CD4-positive, alpha-beta memory T cell (primary cell): ENCODE measurements at regions not wholly inside any gene's neighbourhood (a gene's known extent, or its start where the extent isn't known, plus 50 kb on each side); places are given as distances from the start of the nearest gene placed in this dataset.

Source experiments
- CTCF ChIA-PET: fragments of 350-600 bp; sonication (Branson Sonifier 250); formaldehyde crosslinking; loops from one replicate; lab custom pipeline; 2021; ENCODE audit warnings: inconsistent platforms; ENCODE audit not compliant: partially characterized antibody; lab: Charles Lee
- POLR2A ChIA-PET: fragments of 350-600 bp; sonication (Branson Sonifier 250); formaldehyde crosslinking; loops from one replicate; lab custom pipeline; 2021; ENCODE audit not compliant: partially characterized antibody; lab: Charles Lee
- DNase-seq, 5 donors: peaks; one replicate each; pipeline versions ENCODE4 v3.0.0 to v3.0.0-alpha.2; 2020 to 2022; ENCODE audit warnings: mixed read lengths in 1 of 5
- H3K27ac ChIP-seq: one replicate; pipeline ENCODE4 v1.7.0; 2013; ENCODE audit warnings: low read depth, low read length
- H3K27me3 ChIP-seq: 2 replicates; pipeline ENCODE4 v1.7.0; 2013; ENCODE audit warnings: mild to moderate bottlenecking, low read length, moderate library complexity; ENCODE audit not compliant: insufficient read depth
- H3K36me3 ChIP-seq: 2 replicates; pipeline ENCODE4 v1.7.0; 2013; ENCODE audit warnings: mild to moderate bottlenecking, low read length, moderate library complexity; ENCODE audit not compliant: insufficient read depth
- H3K4me1 ChIP-seq: 2 replicates; pipeline ENCODE4 v1.7.0; 2013; ENCODE audit warnings: mild to moderate bottlenecking, low read length, moderate library complexity; ENCODE audit not compliant: insufficient read depth
- H3K4me3 ChIP-seq, 2 donors: one replicate each; pipeline ENCODE4 v1.7.0; 2013; ENCODE audit warnings: low read length in 2 of 2, mild to moderate bottlenecking in 1 of 2
- H3K9me3 ChIP-seq, 2 donors: one replicate each; pipeline ENCODE4 v1.7.0; 2013; ENCODE audit warnings: low read length in 2 of 2, control low read depth in 1 of 2; ENCODE audit not compliant: control insufficient read depth in 1 of 2
- H3K27ac Mint-ChIP-seq, 7 donors: one replicate each; pipeline ENCODE4 v1.8.0; 2020 to 2021; ENCODE audit warnings: mixed read lengths in 7 of 7, mild to moderate bottlenecking in 6 of 7, inconsistent platforms in 3 of 7, moderate library complexity in 3 of 7
- H3K27me3 Mint-ChIP-seq, 2 donors: one replicate each; pipeline ENCODE4 v1.8.0; 2020 to 2021; ENCODE audit warnings: mixed read lengths in 2 of 2
- H3K36me3 Mint-ChIP-seq, 2 donors: one replicate each; pipeline ENCODE4 v1.8.0; 2020 to 2021; ENCODE audit warnings: mixed read lengths in 2 of 2, inconsistent platforms in 1 of 2, mild to moderate bottlenecking in 1 of 2
- H3K4me1 Mint-ChIP-seq, 4 donors: one replicate each; pipeline ENCODE4 v1.8.0; 2020 to 2021; ENCODE audit warnings: mixed read lengths in 4 of 4, mild to moderate bottlenecking in 1 of 4
- H3K4me3 Mint-ChIP-seq, 8 donors: one replicate each; pipeline ENCODE4 v1.8.0; 2020 to 2021; ENCODE audit warnings: mixed read lengths in 8 of 8, mild to moderate bottlenecking in 7 of 8, moderate library complexity in 6 of 8, inconsistent platforms in 3 of 8
- H3K9me3 Mint-ChIP-seq, 8 donors: one replicate each; pipeline ENCODE4 v1.8.0; 2020 to 2021; ENCODE audit warnings: mixed read lengths in 8 of 8, mild to moderate bottlenecking in 5 of 8, inconsistent platforms in 3 of 8, moderate library complexity in 1 of 8
- intact Hi-C: fragments of 100-400 bp; cut with micrococcal nuclease; formaldehyde crosslinking; loops from one replicate; pipeline ENCODE4 v1.15.1; 2023

DNA sequence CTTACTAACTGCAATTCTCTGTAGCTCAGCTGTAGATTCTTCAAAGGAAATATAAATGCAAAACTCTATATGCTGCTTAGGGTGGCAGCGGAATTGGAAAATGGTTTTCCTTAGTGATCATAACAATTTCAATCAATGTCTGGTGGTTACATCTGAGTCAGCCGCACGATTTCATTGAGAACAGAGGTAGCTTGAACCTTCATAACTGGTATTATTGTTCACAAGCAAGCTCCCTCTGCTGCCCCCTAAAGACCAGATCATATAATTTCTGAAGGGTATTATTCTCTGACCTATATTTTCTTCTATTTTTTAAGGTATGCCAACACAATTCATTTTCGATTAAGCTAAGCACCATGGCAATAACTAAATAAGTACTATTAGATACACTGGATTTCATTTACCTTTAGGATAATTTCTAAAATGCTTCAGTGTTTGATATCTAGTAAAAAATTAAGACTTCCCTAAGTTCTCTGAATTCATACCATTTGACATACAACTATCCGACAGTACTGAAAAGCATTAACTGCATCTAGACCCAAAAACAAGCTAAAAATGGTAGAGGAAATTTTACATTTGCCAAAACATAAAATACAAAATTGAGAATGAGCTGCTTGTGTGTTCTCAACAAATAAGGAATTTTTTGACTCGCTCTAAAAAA, 181.1 kb upstream of the SPEF2 start:
- Mint-ChIP-seq H3K4me3 (no peak overlapping the region), H3K36me3 (no peaks in the 10 kb centered on the region), H3K4me1 (no peaks in the 10 kb centered on the region), H3K27me3 (peaks cover 24 to 34% of the 10 kb centered on the region in 2 donors), H3K9me3 (peaks cover 0 to 10% (median 3%) of the 10 kb centered on the region in 8 donors), H3K27ac (no peak overlapping the region)
- intact Hi-C loops = no loop called here
- no peaks in the 10 kb centered on the region for H3K9me3 ChIP-seq
- no peaks in the 10 kb centered on the region for H3K36me3 ChIP-seq
- ChIA-PET CTCF (interaction anchor here (1.0 to 1.4 kb wide), 2 partner anchors 19 kb away, joined by 3 read pairs; no protein-coding TSS in a partner anchor), POLR2A (no interaction called here)
- no peaks in the 10 kb centered on the region for H3K4me1 ChIP-seq
- H3K4me3 ChIP-seq = no peak overlapping the region
- DNase-seq = no peak
- no peak overlapping the region for H3K27ac ChIP-seq
- H3K27me3 ChIP-seq = peaks cover 3% of the 10 kb centered on the region

GRCh38 chr5:35430381-35431162, 187.1 kb upstream of the SPEF2 start:
- no peak for DNase-seq
- no peaks in the 10 kb centered on the region for H3K4me1 ChIP-seq
- H3K9me3 ChIP-seq = no peaks in the 10 kb centered on the region
- intact Hi-C loops = no loop called here
- H3K27me3 ChIP-seq = peaks cover 3% of the 10 kb centered on the region
- peaks cover 0 to 1% (median 0%) of the 10 kb centered on the region in 8 donors for H3K9me3 Mint-ChIP-seq
- H3K27me3 Mint-ChIP-seq = peaks cover 8 to 14% of the 10 kb centered on the region in 2 donors
- H3K4me1 Mint-ChIP-seq = peaks cover 0 to 1% (median 0%) of the 10 kb centered on the region in 4 donors
- POLR2A ChIA-PET = no interaction called here
- no peak overlapping the region for H3K27ac Mint-ChIP-seq
- CTCF ChIA-PET = no interaction called here
- H3K4me3 ChIP-seq = no peak overlapping the region
- H3K4me3 Mint-ChIP-seq = no peak overlapping the region
- no peaks in the 10 kb centered on the region for H3K36me3 Mint-ChIP-seq
- no peak overlapping the region for H3K27ac ChIP-seq
- H3K36me3 ChIP-seq = no peaks in the 10 kb centered on the region

DNA sequence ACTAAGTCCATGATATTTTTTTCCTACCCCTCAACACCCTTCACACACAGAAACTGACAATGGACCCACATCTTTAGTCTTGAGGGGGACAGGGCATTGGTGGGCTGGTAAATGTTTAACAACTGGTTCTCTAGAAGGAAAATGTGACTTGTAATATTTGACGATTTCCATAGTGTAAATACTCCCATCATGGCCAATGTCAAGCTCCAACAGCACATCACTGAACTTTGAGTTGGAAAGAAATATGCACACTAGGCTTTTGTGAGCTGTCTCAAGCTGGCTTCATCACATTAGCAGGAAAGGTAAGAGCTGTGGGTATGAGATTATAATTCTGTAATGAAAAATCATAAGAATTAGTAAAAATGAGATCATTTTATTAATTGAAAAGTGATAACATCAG, 189.9 kb upstream of the PRLR start:
- Histone ChIP-seq H3K27ac (no peak overlapping the region), H3K27me3 (no peaks in the 10 kb centered on the region), H3K4me1 (no peaks in the 10 kb centered on the region), H3K4me3 (no peak overlapping the region), H3K9me3 (no peaks in the 10 kb centered on the region), H3K36me3 (no peaks in the 10 kb centered on the region)
- peaks cover 6 to 15% of the 10 kb centered on the region in 2 donors for H3K27me3 Mint-ChIP-seq
- H3K4me1 Mint-ChIP-seq = no peaks in the 10 kb centered on the region
- ChIA-PET POLR2A (no interaction called here), CTCF (no interaction called here)
- no peak overlapping the region for H3K4me3 Mint-ChIP-seq
- intact Hi-C loops = no loop called here
- no peaks in the 10 kb centered on the region for H3K36me3 Mint-ChIP-seq
- DNase-seq = no peak
- H3K9me3 Mint-ChIP-seq = peaks cover 0 to 3% (median 0%) of the 10 kb centered on the region in 8 donors
- H3K27ac Mint-ChIP-seq = no peak overlapping the region

DNA sequence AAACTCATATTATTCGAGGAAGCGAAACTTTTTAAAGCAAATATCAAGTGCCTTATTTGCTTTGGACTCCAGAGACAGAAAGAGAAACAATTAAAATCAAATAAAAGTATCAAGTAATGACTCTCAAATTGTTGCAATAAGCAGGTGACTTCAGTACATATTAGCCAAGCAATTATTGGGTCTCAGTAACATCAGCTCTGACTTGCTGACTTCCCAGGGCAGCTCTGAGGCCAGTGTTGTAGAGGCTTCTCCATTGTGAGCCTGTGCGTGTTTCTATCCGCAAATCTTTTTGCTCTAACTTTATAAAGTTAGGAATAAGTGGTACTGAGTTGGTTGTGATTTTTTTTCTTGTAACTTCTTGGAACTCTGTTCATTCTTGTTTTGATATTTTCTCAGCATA, 186.8 kb upstream of the PRLR start:
- Histone ChIP-seq H3K4me1 (no peaks in the 10 kb centered on the region), H3K27ac (no peak overlapping the region), H3K9me3 (no peaks in the 10 kb centered on the region), H3K36me3 (no peaks in the 10 kb centered on the region), H3K27me3 (no peaks in the 10 kb centered on the region), H3K4me3 (no peak overlapping the region)
- H3K27ac Mint-ChIP-seq = no peak overlapping the region
- intact Hi-C loops = no loop called here
- no peak for DNase-seq
- H3K27me3 Mint-ChIP-seq = peaks cover 3 to 12% of the 10 kb centered on the region in 2 donors
- H3K36me3 Mint-ChIP-seq = no peaks in the 10 kb centered on the region
- ChIA-PET CTCF (interaction anchor here (0.9 kb wide), 1 partner anchor 9 kb away, joined by 3 read pairs; no protein-coding TSS in a partner anchor), POLR2A (no interaction called here)
- H3K9me3 Mint-ChIP-seq = peaks cover 0 to 9% (median 4%) of the 10 kb centered on the region in 8 donors
- H3K4me3 Mint-ChIP-seq = no peak overlapping the region
- no peaks in the 10 kb centered on the region for H3K4me1 Mint-ChIP-seq

DNA sequence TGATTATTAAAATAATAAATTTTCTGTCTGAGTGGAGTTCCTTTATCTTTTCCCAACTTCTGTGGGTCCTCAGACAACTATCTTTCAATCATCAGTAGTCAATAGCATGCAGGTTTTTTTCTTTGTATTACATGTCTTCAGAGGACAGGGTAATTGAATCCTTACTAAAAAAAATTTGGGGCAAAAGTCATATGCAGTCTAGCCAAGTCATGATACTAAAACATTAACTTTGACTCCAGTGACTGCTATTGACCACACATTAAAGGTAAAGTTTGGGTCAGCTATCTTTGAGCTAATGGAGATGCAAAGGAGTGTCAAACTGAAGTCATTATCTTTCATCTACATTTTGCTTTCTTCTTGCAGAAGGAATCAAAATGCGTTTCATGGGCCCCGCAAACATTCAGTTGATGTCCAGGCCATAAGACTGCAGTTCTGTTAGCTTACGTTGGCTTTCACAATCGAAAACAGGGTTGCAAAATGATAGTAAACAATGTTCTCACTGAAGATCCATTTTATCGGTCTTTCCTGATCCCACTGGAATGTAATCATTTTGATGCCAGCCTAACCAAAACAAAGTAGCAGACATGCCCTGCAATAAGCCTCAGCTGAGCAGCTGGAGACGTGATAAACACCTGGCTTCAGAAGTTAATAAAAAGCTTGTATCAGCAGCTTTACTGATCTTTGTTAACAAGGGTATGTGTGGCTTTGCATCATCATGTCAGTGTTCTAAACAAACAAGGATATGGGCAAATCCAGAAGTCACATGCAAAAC, 186.1 kb upstream of the PRLR start:
- no peak for DNase-seq
- peaks cover 0 to 10% (median 5%) of the 10 kb centered on the region in 8 donors for H3K9me3 Mint-ChIP-seq
- POLR2A ChIA-PET = no interaction called here
- H3K36me3 Mint-ChIP-seq = no peaks in the 10 kb centered on the region
- no peaks in the 10 kb centered on the region for H3K36me3 ChIP-seq
- H3K27me3 Mint-ChIP-seq = peaks cover 3 to 10% of the 10 kb centered on the region in 2 donors
- H3K27me3 ChIP-seq = no peaks in the 10 kb centered on the region
- no peaks in the 10 kb centered on the region for H3K4me1 ChIP-seq
- H3K4me3 Mint-ChIP-seq = no peak overlapping the region
- CTCF ChIA-PET = no interaction called here
- H3K9me3 ChIP-seq = no peaks in the 10 kb centered on the region
- no peak overlapping the region for H3K27ac Mint-ChIP-seq
- intact Hi-C loops = no loop called here
- H3K4me3 ChIP-seq = no peak overlapping the region
- no peak overlapping the region for H3K27ac ChIP-seq
- H3K4me1 Mint-ChIP-seq = no peaks in the 10 kb centered on the region

DNA sequence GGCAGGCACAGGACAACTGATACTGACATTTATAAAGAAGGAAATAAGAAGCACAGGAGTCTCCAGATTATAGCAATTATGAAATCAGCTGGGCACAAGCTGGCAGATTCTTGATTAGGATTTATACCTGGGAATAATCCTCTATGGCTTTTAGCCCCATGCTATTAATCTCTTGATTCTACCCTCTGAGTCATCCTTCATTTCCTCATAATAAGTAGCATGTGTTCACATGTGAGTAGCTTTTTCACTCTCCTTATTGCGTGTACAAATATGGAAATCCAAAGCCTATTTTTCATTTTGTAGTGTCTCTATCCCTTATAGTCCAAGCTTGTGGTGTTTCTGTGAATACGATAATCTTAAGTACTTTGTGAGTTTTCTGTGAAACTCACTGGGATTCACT, 185.0 kb upstream of the PRLR start:
- ChIA-PET CTCF (no interaction called here), POLR2A (no interaction called here)
- H3K9me3 Mint-ChIP-seq = peaks cover 0 to 10% (median 5%) of the 10 kb centered on the region in 8 donors
- H3K27me3 Mint-ChIP-seq = peaks cover 3 to 5% of the 10 kb centered on the region in 2 donors
- Histone ChIP-seq H3K27me3 (no peaks in the 10 kb centered on the region), H3K36me3 (no peaks in the 10 kb centered on the region), H3K4me1 (no peaks in the 10 kb centered on the region), H3K4me3 (no peak overlapping the region), H3K9me3 (no peaks in the 10 kb centered on the region), H3K27ac (no peak overlapping the region)
- H3K36me3 Mint-ChIP-seq = no peaks in the 10 kb centered on the region
- DNase-seq = no peak
- H3K27ac Mint-ChIP-seq = no peak overlapping the region
- H3K4me1 Mint-ChIP-seq = no peaks in the 10 kb centered on the region
- intact Hi-C loops = no loop called here
- H3K4me3 Mint-ChIP-seq = no peak overlapping the region

DNA sequence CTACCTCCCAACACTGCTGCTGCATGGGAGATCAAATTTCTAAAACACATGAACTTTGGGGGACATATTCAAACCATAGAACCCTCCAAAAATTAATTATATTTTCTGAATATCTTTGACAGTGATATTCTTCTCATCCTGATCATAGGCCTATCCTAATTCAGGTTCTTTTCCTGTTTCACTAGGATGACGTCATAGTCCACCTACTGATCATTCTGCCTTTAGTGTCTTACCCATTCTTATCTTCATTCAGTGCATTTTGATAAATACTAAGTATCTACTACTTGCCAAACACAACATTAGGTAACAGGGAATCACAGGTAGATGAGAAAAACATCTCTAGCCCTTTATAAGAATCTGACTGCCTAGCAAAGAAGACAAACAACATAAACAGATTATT, 179.1 kb upstream of the PRLR start:
- Mint-ChIP-seq H3K4me3 (no peak overlapping the region), H3K27me3 (peaks cover 3 to 6% of the 10 kb centered on the region in 2 donors), H3K4me1 (no peaks in the 10 kb centered on the region), H3K36me3 (no peaks in the 10 kb centered on the region), H3K9me3 (peaks cover 0 to 18% (median 6%) of the 10 kb centered on the region in 8 donors), H3K27ac (no peak overlapping the region)
- DNase-seq = no peak
- ChIA-PET CTCF (no interaction called here), POLR2A (no interaction called here)
- H3K27ac ChIP-seq = no peak overlapping the region
- no peaks in the 10 kb centered on the region for H3K27me3 ChIP-seq
- H3K9me3 ChIP-seq = no peaks in the 10 kb centered on the region
- no peak overlapping the region for H3K4me3 ChIP-seq
- intact Hi-C loops = no loop called here
- H3K36me3 ChIP-seq = no peaks in the 10 kb centered on the region
- no peaks in the 10 kb centered on the region for H3K4me1 ChIP-seq
